ENCODE measurements at regions not wholly inside any gene's neighbourhood (a gene's known extent, or its start where the extent isn't known, plus 50 kb on each side); places are given as distances from the start of the nearest gene placed in this dataset.

DNA sequence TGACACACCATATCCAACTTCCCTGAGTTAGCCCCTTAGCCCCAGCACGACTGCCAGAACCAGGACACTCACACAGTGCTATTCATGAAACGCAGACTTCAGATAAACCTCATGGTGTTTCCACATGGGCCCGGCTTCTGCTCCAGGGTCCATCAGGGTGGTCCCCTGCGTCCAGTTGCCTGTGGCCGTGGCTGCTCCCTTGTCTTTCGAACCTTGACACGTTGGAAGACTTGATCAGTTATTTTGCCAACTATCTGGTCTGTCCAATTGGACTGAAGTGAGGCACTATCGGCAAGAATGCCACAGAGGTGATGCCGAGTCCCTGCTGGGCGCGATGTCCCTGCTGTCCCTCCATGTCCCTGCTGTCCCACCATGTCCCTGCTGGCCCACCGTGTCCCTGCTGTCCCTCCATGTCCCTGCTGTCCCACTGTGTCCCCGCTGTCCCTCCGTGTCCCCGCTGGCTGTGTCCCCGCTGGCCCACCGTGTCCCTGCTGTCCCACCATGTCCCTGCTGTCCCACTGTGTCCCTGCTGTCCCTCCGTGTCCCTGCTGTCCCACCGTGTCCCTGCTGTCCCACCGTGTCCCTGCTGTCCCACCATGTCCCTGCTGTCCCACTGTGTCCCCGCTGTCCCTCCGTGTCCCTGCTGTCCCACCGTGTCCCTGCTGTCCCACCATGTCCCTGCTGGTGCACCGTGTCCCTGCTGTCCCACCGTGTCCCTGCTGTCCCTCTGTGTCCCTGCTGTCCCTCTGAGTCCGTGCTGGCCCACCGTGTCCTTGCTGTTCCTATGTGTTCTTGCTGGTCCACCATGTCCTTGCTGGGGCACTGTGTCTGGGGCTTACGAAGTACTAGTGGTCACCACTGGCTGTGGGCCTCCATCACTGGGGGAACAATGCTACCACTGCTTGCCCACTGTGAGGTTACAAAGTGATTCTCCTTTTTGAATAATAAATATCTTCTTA lies 251.4 kb downstream of the DLL1 start:
- peaks cover 0 to 37% (median 0%) of the 10 kb centered on the region in 3 donors for H3K27me3 ChIP-seq (ENCODE audit: control insufficient read depth in 3 of 3, insufficient read depth in 3 of 3, low read length in 2 of 3)
- peaks cover 0 to 5% (median 0%) of the 10 kb centered on the region in 5 donors for H3K4me1 ChIP-seq (ENCODE audit: control insufficient read depth in 5 of 5, insufficient read depth in 5 of 5, low read length in 5 of 5)
- 82 to 88% methylated on average over 24 to 27 of the region's 28 CpGs for WGBS, 2 donors
- H3K9me3 ChIP-seq (ENCODE audit: control insufficient read depth in 4 of 4, insufficient read depth in 3 of 4, low read length in 3 of 4): peaks cover 0 to 10% (median 0%) of the 10 kb centered on the region in 4 donors
- no peak for TF ChIP-seq CTCF (IDR thresholded peaks at IDR 0.05; ENCODE audit: control extremely low read depth, extremely low read depth)
- H3K9ac ChIP-seq (ENCODE audit: insufficient read depth in 1 of 2, low read length in 2 of 2): no peak overlapping the region
- H3K27ac ChIP-seq (ENCODE audit: low read depth in 1 of 2, low read length in 1 of 2): no peak overlapping the region
- no peak overlapping the region for H3K4me3 ChIP-seq
- no peak for ATAC-seq (ENCODE audit: insufficient read depth, low FRiP score)
- H3K36me3 ChIP-seq (ENCODE audit: control insufficient read depth in 4 of 4, insufficient read depth in 4 of 4, low read length in 4 of 4): no peaks in the 10 kb centered on the region
- DNase-seq: no peak

GRCh38 chr6:170038708-170039107 lies 252.2 kb downstream of the DLL1 start:
- 64 to 75% methylated on average over 9 of the region's 9 CpGs for WGBS, 2 donors
- H3K9me3 ChIP-seq (ENCODE audit: control insufficient read depth in 4 of 4, insufficient read depth in 3 of 4, low read length in 3 of 4): peaks cover 0 to 14% (median 0%) of the 10 kb centered on the region in 4 donors
- DNase-seq: no peak

DNA sequence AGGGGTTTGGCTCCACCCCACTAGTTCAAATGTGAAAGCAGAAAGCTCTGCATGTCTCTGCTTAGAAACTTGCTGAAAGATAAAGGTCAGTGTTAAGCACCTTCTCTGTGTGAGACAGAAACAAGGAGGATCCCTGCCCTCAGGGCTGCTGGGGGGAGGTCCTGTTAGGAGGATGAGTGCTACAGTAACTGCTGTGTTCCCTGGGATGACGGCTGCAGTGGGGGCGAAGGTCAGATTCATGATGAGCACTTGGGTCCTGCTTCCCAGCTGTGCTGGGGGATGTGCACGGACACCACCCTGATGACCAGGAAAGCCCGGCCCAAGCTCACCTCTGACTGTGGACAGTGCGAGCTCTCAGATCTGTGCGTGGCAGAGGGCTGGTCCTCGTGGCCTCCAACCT lies 252.6 kb downstream of the DLL1 start:
- no peak for DNase-seq
- ATAC-seq (ENCODE audit: insufficient read depth, low FRiP score): no peak
- Histone ChIP-seq H3K27me3 (ENCODE audit: control insufficient read depth in 3 of 3, insufficient read depth in 3 of 3, low read length in 2 of 3) (peaks cover 0 to 31% (median 0%) of the 10 kb centered on the region in 3 donors), H3K9ac (ENCODE audit: insufficient read depth in 1 of 2, low read length in 2 of 2) (no peak overlapping the region), H3K4me3 (no peak overlapping the region), H3K4me1 (ENCODE audit: control insufficient read depth in 5 of 5, insufficient read depth in 5 of 5, low read length in 5 of 5) (no peaks in the 10 kb centered on the region), H3K36me3 (ENCODE audit: control insufficient read depth in 4 of 4, insufficient read depth in 4 of 4, low read length in 4 of 4) (no peaks in the 10 kb centered on the region), H3K9me3 (ENCODE audit: control insufficient read depth in 4 of 4, insufficient read depth in 3 of 4, low read length in 3 of 4) (peaks cover 0 to 18% (median under 1%) of the 10 kb centered on the region in 4 donors), H3K27ac (ENCODE audit: low read depth in 1 of 2, low read length in 1 of 2) (no peak overlapping the region)
- WGBS, 2 donors: 88 to 92% methylated on average over 7 of the region's 7 CpGs
- TF ChIP-seq CTCF (IDR thresholded peaks at IDR 0.05; ENCODE audit: control extremely low read depth, extremely low read depth): no peak

More at GRCh38 chr6:170038708-170039107, 252.2 kb downstream of the DLL1 start:
- no peak for TF ChIP-seq CTCF (IDR thresholded peaks at IDR 0.05; ENCODE audit: control extremely low read depth, extremely low read depth)
- ATAC-seq (ENCODE audit: insufficient read depth, low FRiP score): no peak
- no peak overlapping the region for H3K27ac ChIP-seq (ENCODE audit: low read depth in 1 of 2, low read length in 1 of 2)
- H3K27me3 ChIP-seq (ENCODE audit: control insufficient read depth in 3 of 3, insufficient read depth in 3 of 3, low read length in 2 of 3): peaks cover 0 to 32% (median 0%) of the 10 kb centered on the region in 3 donors
- no peak overlapping the region for H3K4me3 ChIP-seq
- H3K36me3 ChIP-seq (ENCODE audit: control insufficient read depth in 4 of 4, insufficient read depth in 4 of 4, low read length in 4 of 4): no peaks in the 10 kb centered on the region
- peaks cover 0 to 3% (median 0%) of the 10 kb centered on the region in 5 donors for H3K4me1 ChIP-seq (ENCODE audit: control insufficient read depth in 5 of 5, insufficient read depth in 5 of 5, low read length in 5 of 5)
- H3K9ac ChIP-seq (ENCODE audit: insufficient read depth in 1 of 2, low read length in 2 of 2): no peak overlapping the region

Data from lung (tissue), 11 donors.